ENCODE measurements at regions not wholly inside any gene's neighbourhood (a gene's known extent, or its start where the extent isn't known, plus 50 kb on each side); places are given as distances from the start of the nearest gene placed in this dataset.

DNA sequence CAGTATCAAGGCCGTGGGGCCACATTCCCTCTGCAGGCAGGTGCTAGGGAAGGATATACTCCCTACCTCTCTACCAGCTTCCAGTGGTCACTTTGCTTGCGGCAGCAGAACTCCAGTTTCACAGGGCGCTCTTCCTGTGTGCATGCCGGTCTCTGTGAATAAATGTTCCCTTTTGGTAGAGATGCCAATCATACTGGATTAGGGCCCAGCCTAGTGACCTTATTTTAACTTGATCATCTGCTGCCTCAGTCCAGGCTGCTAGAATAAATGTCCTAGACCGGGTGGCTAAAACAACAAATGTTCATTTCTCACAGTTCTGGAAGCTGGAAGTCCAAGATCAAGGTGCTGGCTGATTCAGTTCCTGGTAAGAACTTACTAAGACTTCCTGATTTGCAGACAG lies 198.8 kb upstream of the TMEM132C start:
- intact Hi-C loops (cut with DNase I), result loop anchor here in 1 of 2 donors (10.0 kb wide), 2 partner anchors 393 to 783 kb away; no protein-coding TSS in a partner anchor
- Histone ChIP-seq H3K27me3 (no peaks in the 10 kb centered on the region), H3K9me3 (replicated peaks in 1 of 3) (no peaks in the 10 kb centered on the region), H3K4me1 (replicated peaks in 1 of 2) (no peaks in the 10 kb centered on the region), H3K27ac (no peak overlapping the region), H3K4me3 (no peak overlapping the region), H3K36me3 (replicated peaks in 1 of 2) (no peaks in the 10 kb centered on the region)
- 78 to 85% (median 83%) methylated on average over 5 of the region's 5 CpGs for WGBS, 4 donors
- no peak for TF ChIP-seq POLR2A (IDR thresholded peaks at IDR 0.05)
- TF ChIP-seq, protein P1, sequence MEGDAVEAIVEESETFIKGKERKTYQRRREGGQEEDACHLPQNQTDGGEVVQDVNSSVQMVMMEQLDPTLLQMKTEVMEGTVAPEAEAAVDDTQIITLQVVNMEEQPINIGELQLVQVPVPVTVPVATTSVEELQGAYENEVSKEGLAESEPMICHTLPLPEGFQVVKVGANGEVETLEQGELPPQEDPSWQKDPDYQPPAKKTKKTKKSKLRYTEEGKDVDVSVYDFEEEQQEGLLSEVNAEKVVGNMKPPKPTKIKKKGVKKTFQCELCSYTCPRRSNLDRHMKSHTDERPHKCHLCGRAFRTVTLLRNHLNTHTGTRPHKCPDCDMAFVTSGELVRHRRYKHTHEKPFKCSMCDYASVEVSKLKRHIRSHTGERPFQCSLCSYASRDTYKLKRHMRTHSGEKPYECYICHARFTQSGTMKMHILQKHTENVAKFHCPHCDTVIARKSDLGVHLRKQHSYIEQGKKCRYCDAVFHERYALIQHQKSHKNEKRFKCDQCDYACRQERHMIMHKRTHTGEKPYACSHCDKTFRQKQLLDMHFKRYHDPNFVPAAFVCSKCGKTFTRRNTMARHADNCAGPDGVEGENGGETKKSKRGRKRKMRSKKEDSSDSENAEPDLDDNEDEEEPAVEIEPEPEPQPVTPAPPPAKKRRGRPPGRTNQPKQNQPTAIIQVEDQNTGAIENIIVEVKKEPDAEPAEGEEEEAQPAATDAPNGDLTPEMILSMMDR (IDR thresholded peaks at IDR 0.05), result no peak
- DNase-seq, result peak in 1 of 7 donors; percentile 9

DNA sequence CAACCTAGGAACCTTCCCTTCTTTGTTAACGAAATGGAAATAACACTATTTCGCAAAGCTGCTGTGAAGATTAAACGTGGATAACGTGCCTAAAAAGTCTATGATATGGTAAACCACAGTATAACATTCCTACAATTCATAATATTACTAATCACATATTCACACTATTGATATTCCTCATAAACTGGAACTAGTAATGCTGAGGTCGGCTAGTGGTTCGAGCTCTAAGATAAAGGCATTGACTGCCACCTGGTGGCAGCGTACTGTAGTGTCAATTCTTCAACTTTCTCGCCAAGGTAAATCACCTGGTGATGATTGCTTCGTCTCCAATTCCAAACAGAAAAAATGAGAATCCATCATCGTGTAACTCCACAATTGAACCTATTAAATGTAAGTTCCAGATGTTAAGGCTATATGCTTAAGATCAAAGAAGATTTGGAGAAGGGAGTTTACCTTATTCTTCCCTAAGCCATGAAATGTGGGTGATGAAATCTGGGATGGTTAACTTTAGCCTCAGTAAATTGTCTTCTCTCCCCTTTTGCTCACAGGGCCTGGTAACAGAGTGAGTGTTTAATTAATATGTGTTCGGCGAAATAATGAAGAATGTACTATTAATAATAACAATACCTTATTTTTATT lies 197.5 kb upstream of the TMEM132C start:
- no peak for TF ChIP-seq POLR2A (IDR thresholded peaks at IDR 0.05)
- TF ChIP-seq, protein P1 (IDR thresholded peaks at IDR 0.05), result peak; percentile 72 to 79 (median 74)
- DNase-seq, result peak; percentile 33 to 77 (median 62)
- Histone ChIP-seq H3K36me3 (replicated peaks in 1 of 2) (no peaks in the 10 kb centered on the region), H3K4me1 (replicated peaks in 1 of 2) (no peaks in the 10 kb centered on the region), H3K4me3 (no peak overlapping the region), H3K27me3 (no peaks in the 10 kb centered on the region), H3K9me3 (replicated peaks in 1 of 3) (no peaks in the 10 kb centered on the region), H3K27ac (no peak overlapping the region)
- intact Hi-C loops (cut with DNase I), result loop anchor here in 1 of 2 donors (10.0 kb wide), 2 partner anchors 395 to 785 kb away; no protein-coding TSS in a partner anchor
- WGBS, 4 donors, result 18 to 28% (median 25%) methylated on average over 12 of the region's 12 CpGs

DNA sequence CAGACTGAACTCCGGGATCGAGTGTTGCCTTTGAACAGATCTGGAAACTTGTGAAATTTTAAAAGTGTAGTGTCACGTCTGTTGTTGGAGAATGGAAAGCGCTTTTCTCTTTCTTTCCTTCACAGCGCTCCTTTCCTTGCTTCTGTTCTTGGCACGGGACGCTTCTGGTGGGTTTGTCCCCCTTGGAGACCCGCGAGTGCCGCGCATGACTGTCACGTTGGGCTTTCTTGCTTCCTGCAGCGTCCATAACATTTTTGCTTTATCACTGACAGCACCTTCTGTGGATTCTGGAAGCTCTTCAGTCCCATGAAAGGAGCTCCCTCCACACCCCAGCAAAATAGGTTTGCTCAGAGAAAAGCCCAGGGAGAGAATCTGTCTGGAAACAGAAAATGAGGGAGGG lies 193.0 kb upstream of the TMEM132C start:
- intact Hi-C loops (cut with DNase I), result no loop called here
- Histone ChIP-seq H3K27me3 (no peaks in the 10 kb centered on the region), H3K4me1 (replicated peaks in 1 of 2) (no peaks in the 10 kb centered on the region), H3K4me3 (no peak overlapping the region), H3K36me3 (replicated peaks in 1 of 2) (no peaks in the 10 kb centered on the region), H3K9me3 (replicated peaks in 1 of 3) (no peaks in the 10 kb centered on the region), H3K27ac (no peak overlapping the region)
- 88 to 94% (median 92%) methylated on average over 13 of the region's 13 CpGs for WGBS, 4 donors
- TF ChIP-seq, protein P1 (IDR thresholded peaks at IDR 0.05), result no peak
- no peak for TF ChIP-seq POLR2A (IDR thresholded peaks at IDR 0.05)
- peak in 1 of 7 donors; percentile 25 for DNase-seq

DNA sequence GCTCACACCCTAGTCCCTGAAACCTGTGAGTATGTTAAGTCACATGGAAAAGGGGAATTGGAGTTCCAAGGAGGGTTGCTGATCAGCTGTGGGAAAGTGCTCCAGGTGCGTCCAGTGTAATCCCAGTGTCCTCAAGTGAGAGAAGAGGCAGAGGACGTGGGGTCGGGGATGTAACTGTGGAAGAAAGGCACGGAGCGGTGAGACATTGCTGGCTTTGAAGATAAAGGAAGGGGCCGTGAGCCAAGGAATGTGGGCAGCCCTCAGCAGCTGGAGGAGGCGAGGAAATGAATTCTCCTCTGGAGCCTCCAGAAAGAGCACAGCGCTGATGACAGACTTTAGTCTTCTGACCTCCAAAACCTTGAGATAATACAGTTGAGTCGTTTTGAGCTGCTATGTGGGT lies 191.6 kb upstream of the TMEM132C start:
- no peaks in the 10 kb centered on the region for H3K9me3 ChIP-seq (replicated peaks in 1 of 3)
- DNase-seq, result peak in 1 of 7 donors; percentile 23
- no peaks in the 10 kb centered on the region for H3K36me3 ChIP-seq (replicated peaks in 1 of 2)
- H3K4me1 ChIP-seq (replicated peaks in 1 of 2), result no peaks in the 10 kb centered on the region
- H3K27me3 ChIP-seq, result no peaks in the 10 kb centered on the region
- H3K4me3 ChIP-seq, result no peak overlapping the region
- 79 to 81% (median 81%) methylated on average over 9 of the region's 9 CpGs for WGBS, 4 donors
- intact Hi-C loops (cut with DNase I), result no loop called here
- no peak overlapping the region for H3K27ac ChIP-seq
- no peak for TF ChIP-seq POLR2A (IDR thresholded peaks at IDR 0.05)
- TF ChIP-seq, protein P1 (IDR thresholded peaks at IDR 0.05), result no peak

Data from adrenal gland (tissue), 9 donors.